H1 (cell line): ENCODE measurements at regions not wholly inside any gene's neighbourhood (a gene's known extent, or its start where the extent isn't known, plus 50 kb on each side); places are given as distances from the start of the nearest gene placed in this dataset.

Experiments used
- CTCF ChIA-PET: fragments of 300-600 bp; sonication (Branson Sonifier 250); formaldehyde crosslinking; loops from one replicate; lab custom pipeline; 2021; ENCODE audit not compliant: partially characterized antibody; lab: Charles Lee
- POLR2A ChIA-PET: fragments of 300-600 bp; sonication (Branson Sonifier 250); formaldehyde crosslinking; loops from one replicate; lab custom pipeline; 2021; ENCODE audit warnings: inconsistent platforms; ENCODE audit not compliant: partially characterized antibody; lab: Charles Lee
- DNase-seq, 2 experiments: peaks; one replicate each; pipeline versions ENCODE4 v3.0.0 to v3.0.0-alpha.2; 2010 to 2022; ENCODE audit warnings: low spot score in 2 of 2, low read depth in 1 of 2, mixed read lengths in 1 of 2
- FAIRE-seq: peaks from 2 replicates; lab custom pipeline; 2011; peaks lifted over from hg19 to GRCh38; lab: Jason Lieb, UNC
- H2AFZ ChIP-seq: 2 replicates; pipeline ENCODE4 v1.8.1; 2012; ENCODE audit warnings: low read length, inconsistent platforms
- H2AK5ac ChIP-seq: 2 replicates; pipeline ENCODE4 v1.6.1; 2013; ENCODE audit warnings: low read depth, low read length
- H2BK120ac ChIP-seq: replicated peaks from 2 replicates; pipeline ENCODE3; 2013; ENCODE audit warnings: low read depth, low read length, inconsistent platforms
- H2BK12ac ChIP-seq: 2 replicates; pipeline ENCODE4 v1.6.1; 2013; ENCODE audit warnings: low read depth, low read length
- H2BK15ac ChIP-seq: 2 replicates; pipeline ENCODE4 v1.6.1; 2013; ENCODE audit warnings: low read length
- H2BK20ac ChIP-seq: 2 replicates; pipeline ENCODE4 v1.6.1; 2013; ENCODE audit warnings: low read length
- H2BK5ac ChIP-seq: 2 replicates; pipeline ENCODE4 v1.6.1; 2013; ENCODE audit warnings: low read depth, low read length
- H3K14ac ChIP-seq: 2 replicates; pipeline ENCODE4 v1.6.1; 2013; ENCODE audit warnings: inconsistent platforms; ENCODE audit not compliant: insufficient read length
- H3K18ac ChIP-seq: 2 replicates; pipeline ENCODE4 v1.6.1; 2013; ENCODE audit warnings: low read length; ENCODE audit errors: extremely low read depth
- H3K23ac ChIP-seq: 2 replicates; pipeline ENCODE4 v1.6.1; 2013; ENCODE audit warnings: inconsistent platforms; ENCODE audit not compliant: insufficient read length
- H3K23me2 ChIP-seq: 2 replicates; pipeline ENCODE4 v1.6.1; 2013; ENCODE audit warnings: low read depth, low read length
- H3K27ac ChIP-seq: 2 replicates; pipeline ENCODE4 v1.6.1; 2011; ENCODE audit warnings: low read depth, low read length, inconsistent platforms
- H3K27me3 ChIP-seq, 4 experiments: replicated peaks in 1 of 4; 1 replicate in 1 of 4; 2 replicates in 3 of 4; pipeline versions ENCODE4 v1.6.1 to v1.8.1; 2011 to 2013; ENCODE audit warnings: low read length in 3 of 4, mild to moderate bottlenecking in 3 of 4, inconsistent platforms in 2 of 4, mixed read lengths in 2 of 4, moderate library complexity in 1 of 4; ENCODE audit not compliant: control insufficient read depth in 3 of 4, insufficient read depth in 3 of 4; ENCODE audit errors: extremely low read depth in 1 of 4
- H3K36me3 ChIP-seq, 4 experiments: 2 replicates each; pipeline versions ENCODE4 v1.6.1 to v1.8.1; 2011 to 2013; ENCODE audit warnings: mild to moderate bottlenecking in 4 of 4, low read length in 3 of 4, moderate library complexity in 2 of 4, control low read depth in 1 of 4, inconsistent platforms in 1 of 4; ENCODE audit not compliant: insufficient read depth in 4 of 4, control insufficient read depth in 2 of 4
- H3K4ac ChIP-seq: replicated peaks from 2 replicates; pipeline ENCODE3; 2013; ENCODE audit warnings: low read length, low read depth, mixed read lengths, inconsistent platforms; ENCODE audit not compliant: insufficient read length
- H3K4me1 ChIP-seq, 4 experiments: replicated peaks in 1 of 4; 1 replicate in 1 of 4; 2 replicates in 3 of 4; pipeline versions ENCODE4 v1.6.1 to v1.8.1; 2011 to 2013; ENCODE audit warnings: low read length in 3 of 4, inconsistent platforms in 2 of 4, mixed read lengths in 1 of 4; ENCODE audit not compliant: insufficient read depth in 4 of 4, control insufficient read depth in 3 of 4
- H3K4me2 ChIP-seq, 2 experiments: 2 replicates each; pipeline versions ENCODE4 v1.6.1 to v1.8.1; 2011 to 2013; ENCODE audit warnings: low read depth in 2 of 2, low read length in 2 of 2, control low read depth in 1 of 2, inconsistent platforms in 1 of 2, mild to moderate bottlenecking in 1 of 2; ENCODE audit not compliant: insufficient read depth in 1 of 2
- H3K4me3 ChIP-seq, 4 experiments: fragments of 200-600, 300-600 bp in 1 of 4; sonication (generic), shearing (Covaris generic), sonication (Bioruptor Twin) in 1 of 4; 2 replicates each; pipeline versions ENCODE4 v1.5.1 to v1.8.1; 2011 to 2016; ENCODE audit warnings: low read length in 4 of 4, low read depth in 3 of 4, control low read depth in 2 of 4, inconsistent platforms in 2 of 4, mild to moderate bottlenecking in 2 of 4, mixed read lengths in 1 of 4, moderate library complexity in 1 of 4; ENCODE audit not compliant: insufficient read depth in 2 of 4; ENCODE audit errors: extremely low read depth in 1 of 4
- H3K56ac ChIP-seq: replicated peaks from 2 replicates; pipeline ENCODE3; 2013; ENCODE audit warnings: low read depth, mild to moderate bottlenecking, mixed read lengths, low read length, inconsistent platforms; ENCODE audit not compliant: insufficient read length
- H3K79me1 ChIP-seq: 2 replicates; pipeline ENCODE4 v1.6.1; 2013; ENCODE audit warnings: low read depth, low read length, control low read depth
- H3K79me2 ChIP-seq, 2 experiments: 2 replicates each; pipeline versions ENCODE4 v1.6.1 to v1.8.1; 2012 to 2013; ENCODE audit warnings: low read length in 2 of 2, mild to moderate bottlenecking in 2 of 2, inconsistent platforms in 1 of 2; ENCODE audit not compliant: insufficient read depth in 2 of 2, control insufficient read depth in 1 of 2
- H3K9ac ChIP-seq, 4 experiments: replicated peaks in 1 of 4; 1 replicate in 1 of 4; 2 replicates in 3 of 4; pipeline versions ENCODE4 v1.6.1 to v1.8.1; 2011 to 2013; ENCODE audit warnings: low read depth in 3 of 4, low read length in 3 of 4, control low read depth in 2 of 4, mild to moderate bottlenecking in 2 of 4, moderate library complexity in 2 of 4, inconsistent platforms in 1 of 4; ENCODE audit errors: extremely low read depth in 1 of 4
- H3K9me3 ChIP-seq, 2 experiments: 2 replicates each; pipeline versions ENCODE4 v1.6.1 to v1.8.1; 2012 to 2013; ENCODE audit warnings: mild to moderate bottlenecking in 2 of 2, moderate library complexity in 2 of 2, control low read depth in 1 of 2, inconsistent platforms in 1 of 2, low read depth in 1 of 2, low read length in 1 of 2, mixed read lengths in 1 of 2; ENCODE audit not compliant: insufficient read depth in 2 of 2
- H4K20me1 ChIP-seq, 2 experiments: replicated peaks in 1 of 2; 2 replicates each; pipeline versions ENCODE3 to v1.8.1; 2011 to 2013; ENCODE audit warnings: inconsistent platforms in 2 of 2, low read length in 2 of 2, mild to moderate bottlenecking in 1 of 2; ENCODE audit not compliant: insufficient read depth in 2 of 2, control insufficient read depth in 1 of 2
- H4K5ac ChIP-seq: 2 replicates; pipeline ENCODE4 v1.6.1; 2013; ENCODE audit warnings: low read length, low read depth, mixed read lengths, inconsistent platforms; ENCODE audit not compliant: insufficient read length
- H4K8ac ChIP-seq: 2 replicates; pipeline ENCODE4 v1.8.0; 2013; ENCODE audit warnings: mild to moderate bottlenecking, moderate library complexity, low read length, inconsistent platforms; ENCODE audit not compliant: insufficient read depth; ENCODE audit errors: extremely low read depth
- H4K91ac ChIP-seq: replicated peaks from 2 replicates; pipeline ENCODE3; 2013; ENCODE audit warnings: low read length, mixed read lengths, inconsistent platforms; ENCODE audit not compliant: insufficient read length
- ATF3 ChIP-seq: IDR thresholded peaks from 2 replicates; pipeline ENCODE4 v1.6.1; 2011; ENCODE audit warnings: low read depth, mild to moderate bottlenecking, low read length; ENCODE audit not compliant: insufficient read depth
- CBX8 ChIP-seq: fragments of 300-800, 300-1000 bp; sonication (generic); IDR thresholded peaks from 2 replicates; pipeline ENCODE4 v1.7.1; 2016; ENCODE audit warnings: low read depth, low read length, borderline replicate concordance
- CHD2 ChIP-seq: IDR thresholded peaks from 2 replicates; pipeline ENCODE4 v1.6.1; 2012; ENCODE audit warnings: low read length, improper control_type of control experiment
- E2F6 ChIP-seq: IDR thresholded peaks from 2 replicates; pipeline ENCODE4 v1.6.1; 2012; ENCODE audit warnings: inconsistent platforms
- EP300 ChIP-seq, 2 experiments: IDR thresholded peaks; 1 replicate in 1 of 2; 2 replicates in 1 of 2; pipeline ENCODE4 v1.6.1; 2011 to 2012; ENCODE audit warnings: low read depth in 2 of 2, low read length in 2 of 2, mild to moderate bottlenecking in 2 of 2, borderline replicate concordance in 1 of 2, inconsistent platforms in 1 of 2, moderate library complexity in 1 of 2
- EZH2 ChIP-seq: fragments of 200-600 bp; sonication (generic); IDR thresholded peaks from 2 replicates; pipeline ENCODE4 v1.7.1; 2012; ENCODE audit warnings: low read depth, mild to moderate bottlenecking, moderate library complexity, low read length, inconsistent platforms; ENCODE audit not compliant: severe bottlenecking
- PHF8 ChIP-seq: fragments of 200-600 bp; sonication (generic); conservative IDR thresholded peaks from 2 replicates; pipeline ENCODE4 v1.7.1; 2012; ENCODE audit warnings: low read depth, mild to moderate bottlenecking, inconsistent platforms, low read length, moderate library complexity
- SP1 ChIP-seq: IDR thresholded peaks from 2 replicates; pipeline ENCODE4 v1.6.1; 2011; ENCODE audit warnings: low read depth, low read length
- SRF ChIP-seq: IDR thresholded peaks from 2 replicates; pipeline ENCODE4 v1.6.1; 2011; ENCODE audit warnings: mild to moderate bottlenecking, low read depth, low read length, moderate library complexity
- WGBS, 2 experiments: shearing (Covaris generic) in 1 of 2; methylation state at CpG; one replicate each; pipeline versions ENCODE4 v1.1.6 to v1.1.7; 2013 to 2015; ENCODE audit warnings: low lambda C conversion rate in 2 of 2, mixed read lengths in 2 of 2, inconsistent platforms in 1 of 2, low coverage in 1 of 2, missing lambda C conversion rate in 1 of 2; ENCODE audit not compliant: insufficient replicate concordance in 2 of 2, insufficient coverage in 1 of 2, insufficient read length in 1 of 2; ENCODE audit errors: extremely low coverage in 1 of 2, missing lambda C conversion rate in 1 of 2; 5-methylcytosine and 5-hydroxymethylcytosine counted together
- TF ChIP-seq, protein P1 (sequence below), 3 experiments: IDR thresholded peaks; 1 replicate in 2 of 3; 2 replicates in 1 of 3; pipeline versions ENCODE4 v1.5.1 to v1.6.1; 2011; ENCODE audit warnings: low read length in 3 of 3, mild to moderate bottlenecking in 3 of 3, inconsistent platforms in 2 of 3, low read depth in 1 of 3, moderate library complexity in 1 of 3; ENCODE audit not compliant: insufficient read depth in 1 of 3; ENCODE audit errors: control extremely low read depth in 1 of 3

DNA sequence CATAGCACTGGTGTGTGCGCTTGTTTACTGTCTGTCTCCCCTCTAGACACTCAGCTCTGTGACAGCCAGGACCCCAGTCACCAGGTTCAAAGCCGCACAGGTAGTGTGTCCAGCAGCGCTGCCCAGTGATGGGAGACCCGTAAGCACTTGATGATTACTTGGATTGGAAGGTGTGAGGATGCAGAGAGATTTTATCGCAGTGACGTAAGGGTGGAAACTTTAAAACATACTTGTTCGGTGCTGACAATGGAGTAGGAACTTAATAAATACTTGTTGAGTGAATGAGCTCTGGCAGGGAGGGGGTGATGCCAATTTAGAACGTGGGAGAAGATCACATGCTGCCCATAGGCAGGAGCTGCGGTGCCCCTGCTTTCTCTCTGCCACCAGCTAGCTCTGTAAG, 99.2 kb upstream of the PITX1 start:
- 88% methylated on average over 9 of the region's 9 CpGs; no CpG with 5 or more reads in 1 of the 2 experiments for WGBS, 2 experiments
- H3K79me1 ChIP-seq, result no peaks in the 10 kb centered on the region
- no peak overlapping the region for H4K5ac ChIP-seq
- no peak overlapping the region for H3K9ac ChIP-seq
- H4K91ac ChIP-seq, result no peak overlapping the region
- H3K4me2 ChIP-seq, result no peak overlapping the region
- DNase-seq (no peak), FAIRE-seq (no peak)
- H3K9me3 ChIP-seq, result no peaks in the 10 kb centered on the region
- H3K4ac ChIP-seq, result no peak overlapping the region
- peaks cover 0 to 4% (median 0%) of the 10 kb centered on the region in 4 experiments; a peak in 2 of 7 replicates for H3K27me3 ChIP-seq
- 0 out of 2 replicates have a peak, but pooled peaks cover 2% of the 10 kb centered on the region for H3K23me2 ChIP-seq
- H2BK12ac ChIP-seq, result no peak overlapping the region
- H2BK15ac ChIP-seq, result no peak overlapping the region
- H3K79me2 ChIP-seq, result no peaks in the 10 kb centered on the region
- no peak overlapping the region for H2AFZ ChIP-seq
- H3K56ac ChIP-seq, result no peak overlapping the region
- no peak overlapping the region for H3K27ac ChIP-seq
- H3K4me3 ChIP-seq, result no peak overlapping the region
- no peak overlapping the region for H2BK5ac ChIP-seq
- no peak overlapping the region for H3K14ac ChIP-seq
- no peak overlapping the region for H3K18ac ChIP-seq
- no peak overlapping the region for H3K23ac ChIP-seq
- H2BK120ac ChIP-seq, result no peak overlapping the region
- H3K36me3 ChIP-seq, result no peaks in the 10 kb centered on the region
- CTCF ChIA-PET, result interaction anchor here (1.4 to 2.0 kb wide), 2 partner anchors 10 to 41 kb away, joined by 4 read pairs; no protein-coding TSS in a partner anchor
- no peak overlapping the region for H2AK5ac ChIP-seq
- no peaks in the 10 kb centered on the region for H3K4me1 ChIP-seq
- H2BK20ac ChIP-seq, result no peak overlapping the region
- no peak overlapping the region for H4K8ac ChIP-seq
- POLR2A ChIA-PET, result no interaction called here
- H4K20me1 ChIP-seq, result no peaks in the 10 kb centered on the region
- TF ChIP-seq EP300 (IDR thresholded peaks at IDR 0.05; ENCODE audit: borderline replicate concordance in 1 of 2, low read depth in 2 of 2, low read length in 2 of 2) (no peak), SRF (no peak), SP1 (no peak), PHF8 (no peak), EZH2 (no peak), ATF3 (no peak), E2F6 (no peak), CBX8 (no peak), CHD2 (no peak)
- TF ChIP-seq, protein P1, sequence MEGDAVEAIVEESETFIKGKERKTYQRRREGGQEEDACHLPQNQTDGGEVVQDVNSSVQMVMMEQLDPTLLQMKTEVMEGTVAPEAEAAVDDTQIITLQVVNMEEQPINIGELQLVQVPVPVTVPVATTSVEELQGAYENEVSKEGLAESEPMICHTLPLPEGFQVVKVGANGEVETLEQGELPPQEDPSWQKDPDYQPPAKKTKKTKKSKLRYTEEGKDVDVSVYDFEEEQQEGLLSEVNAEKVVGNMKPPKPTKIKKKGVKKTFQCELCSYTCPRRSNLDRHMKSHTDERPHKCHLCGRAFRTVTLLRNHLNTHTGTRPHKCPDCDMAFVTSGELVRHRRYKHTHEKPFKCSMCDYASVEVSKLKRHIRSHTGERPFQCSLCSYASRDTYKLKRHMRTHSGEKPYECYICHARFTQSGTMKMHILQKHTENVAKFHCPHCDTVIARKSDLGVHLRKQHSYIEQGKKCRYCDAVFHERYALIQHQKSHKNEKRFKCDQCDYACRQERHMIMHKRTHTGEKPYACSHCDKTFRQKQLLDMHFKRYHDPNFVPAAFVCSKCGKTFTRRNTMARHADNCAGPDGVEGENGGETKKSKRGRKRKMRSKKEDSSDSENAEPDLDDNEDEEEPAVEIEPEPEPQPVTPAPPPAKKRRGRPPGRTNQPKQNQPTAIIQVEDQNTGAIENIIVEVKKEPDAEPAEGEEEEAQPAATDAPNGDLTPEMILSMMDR (IDR thresholded peaks at IDR 0.05; ENCODE audit: control extremely low read depth in 1 of 3, insufficient read depth in 1 of 3, low read depth in 1 of 3, low read length in 3 of 3), result no peak
